Left lung (tissue), 4 donors: ENCODE measurements at regions not wholly inside any gene's neighbourhood (a gene's known extent, or its start where the extent isn't known, plus 50 kb on each side); places are given as distances from the start of the nearest gene placed in this dataset.
A peak's percentile ranks its signal among the peaks of the same experiment; 100 is the strongest.

Source experiments
- ATAC-seq: fragments of 200-7000 bp; cut with Tn5 transposase; one replicate; pipeline ENCODE4 v1.9.1; 2020; ENCODE audit warnings: moderate library complexity
- DNase-seq, 4 donors: peaks; one replicate each; pipeline ENCODE4 v3.0.0-alpha.2; 2013 to 2020
- H3K27ac ChIP-seq, 2 donors: fragments of 200-600 bp; sonication (generic) in 1 of 2; one replicate each; pipeline versions ENCODE4 v1.5.0 to v1.8.0; 2020 to 2021
- H3K27me3 ChIP-seq, 2 donors: fragments of 200-600 bp; sonication (generic) in 1 of 2; one replicate each; pipeline versions ENCODE4 v1.5.0 to v1.8.0; 2020 to 2021
- H3K36me3 ChIP-seq, 2 donors: fragments of 200-600 bp; sonication (generic) in 1 of 2; one replicate each; pipeline versions ENCODE4 v1.5.0 to v1.8.0; 2020 to 2021
- H3K4me1 ChIP-seq, 2 donors: fragments of 200-600 bp; one replicate each; pipeline ENCODE4 v1.8.0; 2021
- H3K4me3 ChIP-seq, 2 donors: fragments of 200-600 bp; sonication (generic) in 1 of 2; one replicate each; pipeline versions ENCODE4 v1.5.0 to v1.8.0; 2020 to 2021; ENCODE audit warnings: mild to moderate bottlenecking in 1 of 2
- H3K9me3 ChIP-seq, 2 donors: fragments of 200-600 bp; sonication (generic) in 1 of 2; one replicate each; pipeline versions ENCODE4 v1.5.0 to v1.8.0; 2020 to 2021
- CTCF ChIP-seq, 2 donors: fragments of 200-600 bp; sonication (generic) in 1 of 2; IDR thresholded peaks; one replicate each; pipeline versions ENCODE4 v1.5.0 to v1.8.0; 2021; ENCODE audit warnings: antibody characterized with exemption in 2 of 2
- intact Hi-C, 2 donors: fragments of 100-400 bp; cut with DNase I; formaldehyde crosslinking; loops; one replicate each; pipeline versions ENCODE4 v1.11.2 to v1.14.2; 2022
- donor health status: DM: no; HTN: yes; CAD: no.
- donor health status: DM: no; HTN: no; CAD: no.

- no peaks in the 10 kb centered on the region for H3K4me1 ChIP-seq
- no peak for DNase-seq
- H3K27ac ChIP-seq, result no peak overlapping the region
- H3K27me3 ChIP-seq, result no peaks in the 10 kb centered on the region
- H3K9me3 ChIP-seq, result peaks cover 0 to 6% of the 10 kb centered on the region in 2 donors
- no peak for ATAC-seq
- H3K4me3 ChIP-seq, result no peak overlapping the region
- TF ChIP-seq CTCF (IDR thresholded peaks at IDR 0.05), result no peak
- H3K36me3 ChIP-seq, result no peaks in the 10 kb centered on the region
- intact Hi-C loops, result no loop called here
Observed at GRCh38 chr3:132854856-132855535, 132.8 kb upstream of the NPHP3 start.

GRCh38 chr3:132847849-132848625 lies 125.8 kb upstream of the NPHP3 start:
- Histone ChIP-seq H3K9me3 (peaks cover 0 to 8% of the 10 kb centered on the region in 2 donors), H3K4me1 (no peaks in the 10 kb centered on the region), H3K36me3 (no peaks in the 10 kb centered on the region), H3K27ac (no peak overlapping the region), H3K27me3 (no peaks in the 10 kb centered on the region), H3K4me3 (no peak overlapping the region)
- no peak for TF ChIP-seq CTCF (IDR thresholded peaks at IDR 0.05)
- intact Hi-C loops, result no loop called here
- ATAC-seq (no peak), DNase-seq (peak in 2 of 4 donors; percentile 75 to 83)

- Histone ChIP-seq H3K4me1 (no peaks in the 10 kb centered on the region), H3K4me3 (no peak overlapping the region), H3K36me3 (no peaks in the 10 kb centered on the region), H3K27ac (no peak overlapping the region), H3K9me3 (no peaks in the 10 kb centered on the region), H3K27me3 (no peaks in the 10 kb centered on the region)
- DNase-seq (no peak), ATAC-seq (no peak)
- TF ChIP-seq CTCF (IDR thresholded peaks at IDR 0.05), result no peak
- intact Hi-C loops, result no loop called here
Observed at GRCh38 chr3:132843851-132844553, 121.8 kb upstream of the NPHP3 start.

- H3K27me3 ChIP-seq, result no peaks in the 10 kb centered on the region
- no peaks in the 10 kb centered on the region for H3K4me1 ChIP-seq
- H3K4me3 ChIP-seq, result no peak overlapping the region
- DNase-seq (no peak), ATAC-seq (no peak)
- intact Hi-C loops, result no loop called here
- no peak for TF ChIP-seq CTCF (IDR thresholded peaks at IDR 0.05)
- no peaks in the 10 kb centered on the region for H3K9me3 ChIP-seq
- H3K36me3 ChIP-seq, result no peaks in the 10 kb centered on the region
- no peak overlapping the region for H3K27ac ChIP-seq
Observed at GRCh38 chr3:132843349-132843748, 121.1 kb upstream of the NPHP3 start.

- intact Hi-C loops, result no loop called here
- no peak for DNase-seq
- Histone ChIP-seq H3K9me3 (no peaks in the 10 kb centered on the region), H3K36me3 (no peaks in the 10 kb centered on the region), H3K27me3 (no peaks in the 10 kb centered on the region), H3K4me3 (no peak overlapping the region), H3K4me1 (no peaks in the 10 kb centered on the region), H3K27ac (no peak overlapping the region)
- no peak for TF ChIP-seq CTCF (IDR thresholded peaks at IDR 0.05)
- no peak for ATAC-seq
Observed at GRCh38 chr3:132841621-132842020, 119.4 kb upstream of the NPHP3 start.
